Germinal center (tissue), 1 donor: ENCODE measurements at regions not wholly inside any gene's neighbourhood (a gene's known extent, or its start where the extent isn't known, plus 50 kb on each side); places are given as distances from the start of the nearest gene placed in this dataset.

ENCODE experiments used
- DNase-seq: peaks from one replicate; pipeline ENCODE4 v3.0.0; 2012; ENCODE audit warnings: mixed read lengths, low spot score

DNA sequence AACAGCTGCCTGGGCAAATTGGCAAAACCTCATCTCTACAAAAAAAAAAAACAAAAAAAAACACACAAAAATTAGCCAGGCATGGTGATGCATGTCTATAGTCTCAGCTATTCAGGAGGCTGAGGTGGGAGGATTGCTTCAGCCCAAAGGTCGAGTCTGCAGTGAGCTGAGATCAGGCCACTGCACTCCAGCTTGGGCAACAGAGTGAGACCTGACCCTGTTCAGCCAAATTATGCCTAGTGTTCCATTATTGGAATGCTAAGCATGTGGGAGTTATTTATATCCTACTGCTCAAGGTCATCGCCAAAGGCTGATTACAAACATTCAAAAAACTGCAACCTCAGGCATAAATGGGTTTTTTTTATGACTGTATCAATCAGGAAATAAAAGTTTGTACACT lies 1251.0 kb upstream of the PCDH9 start:
- DNase-seq = no peak

DNA sequence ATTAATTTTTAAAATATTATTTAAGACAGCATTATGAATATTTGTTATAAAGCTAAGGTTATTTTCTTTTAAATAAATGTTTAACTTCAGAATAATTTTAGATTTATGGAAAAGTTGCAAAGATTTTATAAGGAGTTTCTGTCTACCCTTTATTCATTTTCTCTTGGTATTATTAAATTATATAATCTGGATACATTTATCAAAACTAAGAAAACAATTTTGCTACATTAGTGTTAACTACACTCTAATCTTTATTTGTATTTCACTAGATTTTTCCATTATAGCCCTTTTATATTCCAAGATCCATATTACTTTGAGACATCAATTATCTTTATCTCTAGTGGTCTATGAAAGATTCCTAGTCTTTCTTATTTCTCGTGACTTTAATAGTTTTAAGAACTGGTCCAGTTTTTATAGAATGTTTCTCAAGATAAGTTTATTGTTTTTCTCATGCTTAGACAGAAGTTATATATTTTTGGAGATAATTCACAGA lies 1243.7 kb upstream of the PCDH9 start:
- DNase-seq = no peak

GRCh38 chr13:68467160-68467559 lies 1237.0 kb upstream of the PCDH9 start:
- no peak for DNase-seq

- no peak for DNase-seq
Observed at GRCh38 chr13:68440874-68441273, 1210.7 kb upstream of the PCDH9 start.

DNA sequence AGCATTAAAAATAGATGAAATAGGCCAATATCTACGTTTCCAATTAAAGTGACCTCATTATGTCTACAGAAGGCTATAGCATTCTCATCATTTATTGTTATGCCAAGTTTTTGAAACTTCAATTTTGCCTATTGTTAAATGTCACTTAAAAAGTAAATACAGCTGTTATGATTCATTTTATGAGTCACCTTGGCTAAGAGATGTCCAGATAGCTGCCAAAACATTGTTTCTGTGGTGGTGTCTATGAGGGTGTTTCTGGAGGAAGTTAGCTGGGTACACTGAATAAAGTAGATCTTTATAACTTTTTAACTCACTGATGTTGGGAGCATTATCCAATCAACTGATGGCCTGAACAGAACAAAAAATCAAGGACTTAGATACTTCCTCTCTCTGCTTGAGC lies 1209.7 kb upstream of the PCDH9 start:
- no peak for DNase-seq

DNA sequence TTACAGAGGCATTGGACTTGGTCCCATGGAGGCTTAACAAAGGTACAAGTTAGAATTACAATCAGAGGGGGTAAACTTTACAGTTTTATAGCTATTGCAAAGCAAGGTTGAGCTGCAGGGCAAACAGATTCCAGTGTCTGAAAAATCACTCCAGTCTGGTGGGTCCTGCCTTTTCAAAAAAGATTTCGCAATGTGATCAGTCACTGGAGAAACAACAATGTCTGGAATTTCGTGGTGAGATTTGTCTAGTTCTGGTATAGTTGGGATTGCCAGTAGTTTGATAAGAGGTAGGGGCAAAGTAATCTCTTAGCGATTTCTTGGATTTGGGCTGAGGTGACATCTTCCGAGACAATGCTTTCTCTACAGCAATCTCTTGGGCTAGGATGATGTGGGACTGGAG lies 1198.2 kb upstream of the PCDH9 start:
- DNase-seq = no peak

DNA sequence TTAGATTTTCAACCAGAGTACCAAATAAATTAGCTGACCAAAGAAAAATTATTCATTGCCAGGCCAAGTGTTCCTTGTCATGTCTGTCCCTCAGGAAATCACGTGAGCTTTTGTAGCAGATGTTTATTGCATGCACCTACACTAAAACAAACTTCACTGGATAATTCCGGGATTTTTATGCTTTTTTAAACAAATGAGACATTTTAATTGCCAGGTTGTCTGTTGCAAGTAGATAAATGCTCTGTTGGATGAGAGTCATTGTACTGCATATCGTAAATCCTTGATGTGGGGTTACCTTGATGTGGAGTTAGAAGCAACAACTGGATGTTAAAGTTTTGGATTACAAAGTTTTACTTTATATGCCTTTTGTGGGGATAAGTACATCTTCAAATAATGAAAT lies 1187.7 kb upstream of the PCDH9 start:
- DNase-seq = no peak

DNA sequence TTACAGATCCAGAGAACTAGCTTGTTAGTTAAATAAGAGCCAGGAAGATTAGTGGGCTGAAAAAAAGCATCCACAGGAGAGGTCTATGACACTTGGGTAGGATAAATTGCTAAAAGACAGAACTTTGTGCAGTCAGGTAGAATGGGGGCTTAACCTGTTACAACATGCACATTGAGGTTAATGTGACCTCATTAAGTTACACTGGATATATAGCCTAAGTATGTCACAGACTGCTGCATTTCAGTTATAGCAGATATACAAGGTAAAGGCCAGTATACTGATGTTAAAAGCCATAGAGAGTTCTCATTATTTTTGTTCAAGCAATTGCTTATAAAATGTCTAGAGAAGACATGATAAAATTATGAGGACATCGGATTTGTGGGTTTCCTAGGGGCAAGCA lies 1179.9 kb upstream of the PCDH9 start:
- no peak for DNase-seq

DNA sequence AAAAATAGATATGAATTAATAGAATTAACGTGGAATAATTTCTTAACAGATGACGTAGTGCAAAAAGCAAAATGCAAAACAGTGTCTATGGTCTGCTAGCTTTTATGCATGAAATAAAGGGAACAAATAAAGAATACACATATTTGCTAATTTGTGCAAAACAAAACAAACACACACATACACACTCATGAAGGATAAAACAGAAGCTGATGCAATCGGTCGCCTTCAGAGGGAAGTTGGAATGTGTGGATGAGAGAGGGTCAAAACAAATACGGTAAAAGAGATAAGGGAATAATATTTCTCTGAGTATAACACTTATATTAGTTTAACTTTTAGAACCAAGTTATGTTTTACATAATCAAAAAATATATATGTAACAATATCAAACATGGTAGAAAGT lies 1160.9 kb upstream of the PCDH9 start:
- DNase-seq = no peak

- no peak for DNase-seq
Observed at GRCh38 chr13:68386808-68387207, 1156.7 kb upstream of the PCDH9 start.

GRCh38 chr13:68380041-68380973 lies 1150.2 kb upstream of the PCDH9 start:
- no peak for DNase-seq

DNA sequence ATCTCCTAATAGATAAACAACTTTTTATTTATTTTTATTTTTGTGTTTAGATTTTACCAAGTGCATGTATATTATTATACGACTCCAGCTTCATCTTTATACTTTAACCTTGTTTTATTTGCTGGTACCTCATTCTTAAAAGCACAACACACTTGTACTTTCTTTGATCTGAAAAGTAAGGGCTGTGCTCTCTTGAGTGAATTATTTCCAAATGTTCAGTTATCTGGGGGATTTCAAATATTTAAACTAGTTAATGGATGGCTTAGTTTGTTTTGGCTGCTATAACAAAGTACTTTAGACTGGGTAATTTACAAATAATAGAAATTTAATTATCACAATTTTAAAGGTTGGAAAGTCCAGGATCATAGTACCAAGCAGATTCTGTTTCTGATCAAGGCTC lies 1148.2 kb upstream of the PCDH9 start:
- no peak for DNase-seq

- DNase-seq = no peak
Observed at GRCh38 chr13:68375004-68375403, 1144.9 kb upstream of the PCDH9 start.

GRCh38 chr13:68369739-68370138 lies 1139.6 kb upstream of the PCDH9 start:
- no peak for DNase-seq

- DNase-seq = no peak
Observed at GRCh38 chr13:68368922-68369321, 1138.8 kb upstream of the PCDH9 start.

DNA sequence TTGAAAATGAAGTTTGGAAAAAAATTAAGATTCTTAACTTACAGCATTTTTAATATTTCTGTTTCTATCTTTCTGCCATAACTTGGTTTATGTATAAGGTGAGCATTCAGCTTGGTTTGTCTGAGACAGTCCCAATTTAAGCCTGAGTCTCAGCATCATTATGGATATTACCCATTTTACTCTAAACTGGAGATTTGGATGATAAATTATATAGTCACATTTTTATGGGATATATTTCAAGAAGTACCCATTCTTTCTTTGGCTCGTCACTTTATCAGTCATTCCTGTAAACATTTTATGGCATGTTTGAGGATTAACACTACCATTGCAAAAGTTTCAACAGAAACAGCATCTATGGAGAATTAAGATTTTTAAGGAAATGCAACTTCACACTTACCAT lies 1129.0 kb upstream of the PCDH9 start:
- no peak for DNase-seq

- DNase-seq = no peak
Observed at GRCh38 chr13:68358294-68358705, 1128.2 kb upstream of the PCDH9 start.

DNA sequence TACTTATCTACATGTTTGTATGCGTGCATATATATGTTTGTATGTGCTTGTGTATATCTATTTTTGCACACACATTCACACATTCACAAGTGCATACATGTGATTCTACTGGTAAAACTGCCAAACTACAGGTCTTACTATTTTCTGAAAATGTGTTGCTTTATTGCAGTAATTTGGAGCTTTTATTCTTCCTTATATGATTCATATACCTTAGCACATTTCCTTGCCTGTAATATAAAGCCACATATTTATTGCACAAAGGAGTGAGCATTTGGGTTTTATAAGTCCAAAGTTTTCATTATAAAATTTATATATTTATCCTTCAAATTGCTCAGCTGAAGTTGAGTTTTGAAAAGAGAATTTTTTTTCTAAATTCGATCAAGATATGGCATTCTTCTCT lies 1120.4 kb upstream of the PCDH9 start:
- DNase-seq = no peak

GRCh38 chr13:68347220-68347619 lies 1117.1 kb upstream of the PCDH9 start:
- DNase-seq = no peak

- no peak for DNase-seq
Observed at GRCh38 chr13:68345963-68346531, 1115.9 kb upstream of the PCDH9 start.

GRCh38 chr13:68323124-68323523 lies 1093.0 kb upstream of the PCDH9 start:
- DNase-seq = no peak

GRCh38 chr13:68319384-68319783 lies 1089.2 kb upstream of the PCDH9 start:
- no peak for DNase-seq

- DNase-seq = no peak
Observed at GRCh38 chr13:68304286-68304893, 1074.3 kb upstream of the PCDH9 start.
